HUES64 (cell line): ENCODE measurements at regions not wholly inside any gene's neighbourhood (a gene's known extent, or its start where the extent isn't known, plus 50 kb on each side); places are given as distances from the start of the nearest gene placed in this dataset.

Experiments
- H3K27ac ChIP-seq: 2 replicates; pipeline ENCODE4 v1.7.0; 2013; ENCODE audit warnings: low read depth, low read length, inconsistent platforms
- H3K27me3 ChIP-seq: 2 replicates; pipeline ENCODE4 v1.6.1; 2013; ENCODE audit warnings: mild to moderate bottlenecking, low read length; ENCODE audit not compliant: insufficient read depth
- H3K36me3 ChIP-seq: 2 replicates; pipeline ENCODE4 v1.6.1; 2013; ENCODE audit warnings: mild to moderate bottlenecking, low read length; ENCODE audit not compliant: insufficient read depth
- H3K4me1 ChIP-seq: 2 replicates; pipeline ENCODE4 v1.6.1; 2013; ENCODE audit warnings: mild to moderate bottlenecking, low read length, moderate library complexity; ENCODE audit not compliant: insufficient read depth
- H3K4me3 ChIP-seq: 2 replicates; pipeline ENCODE4 v1.5.1; 2013; ENCODE audit warnings: mild to moderate bottlenecking, low read length, moderate library complexity
- H3K9ac ChIP-seq: 2 replicates; pipeline ENCODE4 v1.6.1; 2013; ENCODE audit warnings: mild to moderate bottlenecking, low read depth, low read length
- H3K9me3 ChIP-seq: 2 replicates; pipeline ENCODE4 v1.6.1; 2013; ENCODE audit warnings: low read depth, low read length; ENCODE audit not compliant: insufficient read depth
- WGBS: fragments of 150-250, 120-280 bp; methylation state at CpG from one replicate; pipeline ENCODE4 v1.1.7; 2013; ENCODE audit warnings: missing lambda C conversion rate; 5-methylcytosine and 5-hydroxymethylcytosine counted together

DNA sequence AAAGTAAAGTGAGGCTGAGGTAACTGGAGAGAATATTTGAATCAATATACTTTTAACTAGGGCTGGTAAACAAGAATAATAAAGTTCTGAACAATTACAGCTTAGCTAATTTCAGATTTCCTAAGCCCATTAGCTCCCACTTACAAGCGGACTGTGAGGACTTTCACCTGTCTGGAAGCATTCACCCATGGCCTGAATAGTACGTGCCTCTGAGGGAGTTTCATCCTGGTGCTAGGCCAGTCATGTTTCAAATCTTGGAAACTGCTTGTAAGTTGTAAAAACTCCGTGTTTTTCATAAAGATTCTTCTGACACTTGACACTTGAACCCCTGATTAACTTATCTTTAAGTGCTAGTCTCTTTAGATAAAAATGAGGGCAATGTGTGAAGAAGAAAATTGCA lies 975.2 kb upstream of the GHITM start:
- no peak overlapping the region for H3K9ac ChIP-seq
- no peaks in the 10 kb centered on the region for H3K27me3 ChIP-seq
- 73% methylated on average over 3 of the region's 3 CpGs for WGBS
- peaks cover 11% of the 10 kb centered on the region for H3K4me1 ChIP-seq
- H3K27ac ChIP-seq = no peak overlapping the region
- no peaks in the 10 kb centered on the region for H3K9me3 ChIP-seq
- no peaks in the 10 kb centered on the region for H3K36me3 ChIP-seq
- H3K4me3 ChIP-seq = no peak overlapping the region

GRCh38 chr10:83165265-83165664 lies 974.0 kb upstream of the GHITM start:
- Histone ChIP-seq H3K9ac (no peak overlapping the region), H3K27me3 (no peaks in the 10 kb centered on the region)
- 86% methylated on average over 3 of the region's 3 CpGs for WGBS

DNA sequence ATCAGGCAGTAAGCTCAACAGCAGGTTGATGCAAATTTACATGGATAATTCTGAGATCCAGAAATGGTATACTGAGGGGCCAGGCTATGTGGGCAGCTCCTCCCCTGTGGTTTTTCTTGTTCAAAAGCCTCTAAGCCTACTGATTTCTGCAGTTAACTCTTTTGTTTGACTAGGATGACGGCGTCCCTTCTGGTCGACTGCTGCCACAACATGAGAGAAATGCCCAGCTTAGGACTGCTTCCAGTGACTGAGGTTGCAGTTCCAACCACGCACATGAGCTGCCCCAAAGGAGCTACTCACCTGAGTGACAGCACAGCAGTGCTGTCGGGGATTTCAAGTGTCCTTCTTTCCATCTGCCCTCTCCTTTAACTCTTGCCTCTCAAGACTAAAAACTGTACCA lies 973.0 kb upstream of the GHITM start:
- Histone ChIP-seq H3K4me1 (0 out of 2 replicates have a peak, but pooled peaks cover 6% of the 10 kb centered on the region), H3K9me3 (no peaks in the 10 kb centered on the region), H3K9ac (no peak overlapping the region), H3K27ac (no peak overlapping the region), H3K36me3 (no peaks in the 10 kb centered on the region), H3K4me3 (no peak overlapping the region), H3K27me3 (no peaks in the 10 kb centered on the region)
- WGBS = 23% methylated on average over 5 of the region's 5 CpGs

More at GRCh38 chr10:83165265-83165664, 974.0 kb upstream of the GHITM start:
- H3K4me3 ChIP-seq = no peak overlapping the region
- no peaks in the 10 kb centered on the region for H3K9me3 ChIP-seq
- H3K27ac ChIP-seq = no peak overlapping the region
- H3K36me3 ChIP-seq = no peaks in the 10 kb centered on the region
- 0 out of 2 replicates have a peak, but pooled peaks cover 6% of the 10 kb centered on the region for H3K4me1 ChIP-seq

DNA sequence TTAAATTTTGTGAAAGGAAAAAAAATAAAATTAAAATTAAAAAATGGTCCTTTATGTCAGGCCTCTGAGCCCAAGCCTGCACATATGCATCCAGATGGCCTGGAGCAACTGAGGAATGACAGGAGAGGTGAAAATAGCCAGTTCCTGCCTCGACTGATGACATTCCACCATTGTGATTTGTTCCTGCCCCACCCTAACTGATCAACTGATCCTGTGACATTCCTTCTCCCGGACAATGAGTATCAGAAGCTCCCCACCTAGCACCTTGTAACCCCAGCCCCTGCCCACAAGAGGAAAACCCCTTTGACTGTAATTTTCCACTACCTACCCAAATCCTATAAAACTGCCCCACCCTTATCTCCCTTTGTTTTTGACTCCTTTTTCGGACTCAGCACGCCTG lies 972.2 kb upstream of the GHITM start:
- no peak overlapping the region for H3K27ac ChIP-seq
- WGBS = 75% methylated on average over 4 of the region's 4 CpGs

DNA sequence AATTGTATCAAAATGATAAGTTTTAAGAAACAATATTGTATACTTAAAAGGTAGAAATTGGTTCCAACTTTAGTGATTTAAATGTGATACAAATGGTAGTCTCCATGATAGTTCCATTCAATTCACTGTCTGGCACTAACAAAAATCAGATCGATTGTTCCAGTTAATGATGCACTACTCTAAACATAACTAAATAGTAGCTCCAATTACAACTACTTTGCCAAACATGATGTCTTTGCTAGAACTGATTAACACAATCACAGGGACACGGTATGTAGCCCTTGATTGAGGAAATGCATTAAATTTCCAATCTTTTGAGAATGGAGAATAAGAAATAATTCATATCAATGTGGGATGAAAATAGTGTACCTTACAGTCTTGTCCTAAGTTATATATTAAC lies 962.4 kb upstream of the GHITM start:
- no peaks in the 10 kb centered on the region for H3K9me3 ChIP-seq
- no peaks in the 10 kb centered on the region for H3K4me1 ChIP-seq
- no peak overlapping the region for H3K4me3 ChIP-seq
- 90% methylated on average over 2 of the region's 2 CpGs for WGBS
- H3K27me3 ChIP-seq = no peaks in the 10 kb centered on the region
- H3K9ac ChIP-seq = no peak overlapping the region
- no peaks in the 10 kb centered on the region for H3K36me3 ChIP-seq
- no peak overlapping the region for H3K27ac ChIP-seq

More for the DNA sequence above, 972.2 kb upstream of the GHITM start:
- Histone ChIP-seq H3K27me3 (no peaks in the 10 kb centered on the region), H3K4me1 (0 out of 2 replicates have a peak, but pooled peaks cover 6% of the 10 kb centered on the region), H3K4me3 (no peak overlapping the region), H3K9me3 (no peaks in the 10 kb centered on the region), H3K36me3 (no peaks in the 10 kb centered on the region), H3K9ac (no peak overlapping the region)

DNA sequence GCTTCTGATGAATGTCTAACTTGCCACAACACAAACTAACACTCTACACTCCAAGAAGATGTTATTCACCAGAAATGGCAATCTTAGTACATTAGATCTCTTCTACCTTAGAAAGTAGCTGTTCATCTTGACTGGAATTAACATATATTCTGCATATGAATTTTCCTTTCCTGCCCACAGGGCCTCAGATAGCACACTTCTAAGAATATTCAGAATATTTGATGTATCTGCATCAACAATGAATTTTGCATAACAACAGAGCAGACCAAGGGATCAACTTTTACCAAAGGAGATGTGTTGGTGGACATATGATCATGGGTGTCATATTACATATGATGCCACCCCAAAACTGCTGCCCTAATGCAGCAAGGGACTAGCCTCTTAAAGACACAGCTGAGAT lies 960.8 kb upstream of the GHITM start:
- Histone ChIP-seq H3K9me3 (no peaks in the 10 kb centered on the region), H3K4me3 (no peak overlapping the region), H3K9ac (no peak overlapping the region), H3K27ac (no peak overlapping the region), H3K36me3 (no peaks in the 10 kb centered on the region), H3K4me1 (no peaks in the 10 kb centered on the region), H3K27me3 (no peaks in the 10 kb centered on the region)

- Histone ChIP-seq H3K27ac (no peak overlapping the region), H3K27me3 (no peaks in the 10 kb centered on the region), H3K9me3 (no peaks in the 10 kb centered on the region), H3K36me3 (no peaks in the 10 kb centered on the region), H3K4me3 (no peak overlapping the region), H3K9ac (no peak overlapping the region), H3K4me1 (no peaks in the 10 kb centered on the region)
- 76% methylated on average over 4 of the region's 4 CpGs for WGBS
Measured at GRCh38 chr10:83179371-83179770, 959.9 kb upstream of the GHITM start.

GRCh38 chr10:83182076-83182475 lies 957.2 kb upstream of the GHITM start:
- Histone ChIP-seq H3K9ac (no peak overlapping the region), H3K36me3 (no peaks in the 10 kb centered on the region), H3K27me3 (no peaks in the 10 kb centered on the region), H3K4me3 (no peak overlapping the region), H3K4me1 (no peaks in the 10 kb centered on the region), H3K9me3 (no peaks in the 10 kb centered on the region), H3K27ac (no peak overlapping the region)
- 93% methylated on average over 2 of the region's 2 CpGs for WGBS

GRCh38 chr10:83184641-83185040 lies 954.7 kb upstream of the GHITM start:
- no peak overlapping the region for H3K4me3 ChIP-seq
- H3K27me3 ChIP-seq = no peaks in the 10 kb centered on the region
- no peak overlapping the region for H3K9ac ChIP-seq
- H3K9me3 ChIP-seq = no peaks in the 10 kb centered on the region
- H3K27ac ChIP-seq = no peak overlapping the region
- H3K36me3 ChIP-seq = no peaks in the 10 kb centered on the region
- no peaks in the 10 kb centered on the region for H3K4me1 ChIP-seq
- WGBS = 96% methylated on average over 6 of the region's 6 CpGs

DNA sequence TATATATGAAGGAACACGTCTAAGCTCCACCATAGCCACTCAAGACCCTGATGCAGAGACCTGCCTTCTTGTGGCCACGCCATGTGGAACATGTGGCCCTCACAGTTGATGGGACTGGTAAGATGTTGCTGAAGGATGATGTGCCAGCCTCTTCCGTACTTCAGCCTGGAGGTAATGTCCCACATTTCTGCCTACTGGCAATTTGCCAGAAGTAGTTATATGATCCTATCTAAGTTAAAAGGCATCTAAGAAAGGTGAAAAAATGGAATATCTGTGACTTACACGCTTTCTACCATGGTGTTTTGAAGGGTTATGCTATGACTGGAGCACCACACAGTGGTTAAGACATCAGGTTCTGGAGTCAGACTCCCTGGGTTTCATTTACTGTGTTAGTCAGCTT lies 948.7 kb upstream of the GHITM start:
- no peaks in the 10 kb centered on the region for H3K4me1 ChIP-seq
- no peak overlapping the region for H3K4me3 ChIP-seq
- 91% methylated on average over 4 of the region's 4 CpGs for WGBS
- H3K9ac ChIP-seq = no peak overlapping the region
- H3K9me3 ChIP-seq = no peaks in the 10 kb centered on the region
- H3K36me3 ChIP-seq = no peaks in the 10 kb centered on the region
- H3K27ac ChIP-seq = no peak overlapping the region
- no peaks in the 10 kb centered on the region for H3K27me3 ChIP-seq

DNA sequence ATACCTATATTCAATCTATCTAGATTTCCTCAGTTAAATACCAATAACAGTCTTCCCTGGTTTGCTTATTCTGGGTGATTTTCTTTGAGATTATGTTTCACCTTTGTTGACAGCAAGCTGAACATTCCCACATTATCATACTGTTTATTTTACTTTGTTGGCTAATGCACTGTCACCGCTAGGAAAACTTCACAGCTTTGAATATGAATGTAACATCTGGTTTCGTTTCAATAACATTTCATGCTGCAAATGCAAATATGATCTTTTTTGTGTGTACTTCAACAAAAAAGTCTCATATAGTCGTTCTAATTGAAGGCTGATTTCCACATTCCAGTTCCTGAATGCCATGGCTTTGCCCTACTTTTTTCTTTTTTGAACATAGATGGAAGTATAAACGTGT lies 946.3 kb upstream of the GHITM start:
- no peaks in the 10 kb centered on the region for H3K9me3 ChIP-seq
- H3K36me3 ChIP-seq = no peaks in the 10 kb centered on the region
- H3K27me3 ChIP-seq = no peaks in the 10 kb centered on the region
- no peaks in the 10 kb centered on the region for H3K4me1 ChIP-seq
- no peak overlapping the region for H3K9ac ChIP-seq
- 74% methylated on average over 4 of the region's 4 CpGs for WGBS
- H3K4me3 ChIP-seq = no peak overlapping the region
- H3K27ac ChIP-seq = no peak overlapping the region

- no peaks in the 10 kb centered on the region for H3K9me3 ChIP-seq
- 90% methylated on average over 1 of the region's 3 CpGs for WGBS
- H3K27me3 ChIP-seq = no peaks in the 10 kb centered on the region
- no peak overlapping the region for H3K9ac ChIP-seq
- H3K36me3 ChIP-seq = no peaks in the 10 kb centered on the region
- no peaks in the 10 kb centered on the region for H3K4me1 ChIP-seq
- no peak overlapping the region for H3K27ac ChIP-seq
- no peak overlapping the region for H3K4me3 ChIP-seq
Measured at GRCh38 chr10:83195021-83195420, 944.3 kb upstream of the GHITM start.
